Fibroblast of peridontal ligament (primary cell): ENCODE measurements at regions not wholly inside any gene's neighbourhood (a gene's known extent, or its start where the extent isn't known, plus 50 kb on each side); places are given as distances from the start of the nearest gene placed in this dataset.

ENCODE experiments used
- DNase-seq: peaks from one replicate; pipeline ENCODE4 v3.0.0-alpha.2; 2010; ENCODE audit errors: extremely low read depth

DNA sequence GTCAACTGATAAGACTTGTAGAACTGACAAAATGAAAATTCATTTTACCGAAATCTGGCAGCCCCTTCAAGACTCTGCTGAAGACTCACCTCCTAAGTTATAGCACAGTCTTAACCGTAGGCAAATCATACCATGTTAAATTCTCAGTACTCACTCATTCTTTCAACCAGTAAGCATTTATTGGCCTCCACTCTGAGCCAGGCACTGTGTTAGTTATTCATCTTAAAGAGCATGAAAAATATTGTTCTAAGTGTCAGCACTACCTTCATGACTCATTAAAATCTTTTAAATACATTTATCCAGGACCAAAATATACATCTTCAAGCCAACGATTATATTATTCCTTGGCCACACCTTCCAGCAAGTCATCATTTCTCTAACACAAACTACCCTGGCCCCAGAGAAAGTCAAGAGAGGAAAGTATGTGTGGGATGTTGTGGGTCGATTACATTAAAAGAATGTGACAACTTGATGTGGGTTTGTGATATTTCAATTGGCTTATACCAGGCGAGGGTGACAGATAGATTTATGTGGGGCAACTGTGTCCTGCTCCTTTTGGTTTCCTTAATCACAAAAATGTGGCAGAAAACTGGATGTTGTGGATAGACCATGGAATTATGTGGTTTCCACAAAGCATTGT, 55.0 kb downstream of the TMEM30B start:
- no peak for DNase-seq

- DNase-seq = no peak
Measured at GRCh38 chr14:61225344-61225743, 55.8 kb downstream of the TMEM30B start.

DNA sequence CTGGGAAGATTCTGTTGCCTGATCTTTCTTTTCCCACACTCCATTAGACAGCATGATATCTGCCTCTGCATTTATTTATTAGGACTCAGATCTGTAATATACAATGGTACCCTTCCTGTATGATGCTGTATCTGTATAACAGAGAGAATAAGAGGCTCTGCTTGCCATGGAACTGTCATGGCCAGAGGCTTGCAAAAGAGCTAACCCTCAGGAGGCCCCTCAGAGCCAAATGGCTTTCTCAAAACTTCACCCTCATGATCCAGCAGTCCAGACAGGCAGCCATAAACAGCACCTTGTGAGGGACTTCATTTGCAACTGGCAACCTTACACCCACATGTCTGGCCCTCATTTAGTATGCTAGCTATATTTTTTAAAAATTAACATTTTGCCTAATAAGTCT, 57.6 kb downstream of the TMEM30B start:
- DNase-seq = no peak

DNA sequence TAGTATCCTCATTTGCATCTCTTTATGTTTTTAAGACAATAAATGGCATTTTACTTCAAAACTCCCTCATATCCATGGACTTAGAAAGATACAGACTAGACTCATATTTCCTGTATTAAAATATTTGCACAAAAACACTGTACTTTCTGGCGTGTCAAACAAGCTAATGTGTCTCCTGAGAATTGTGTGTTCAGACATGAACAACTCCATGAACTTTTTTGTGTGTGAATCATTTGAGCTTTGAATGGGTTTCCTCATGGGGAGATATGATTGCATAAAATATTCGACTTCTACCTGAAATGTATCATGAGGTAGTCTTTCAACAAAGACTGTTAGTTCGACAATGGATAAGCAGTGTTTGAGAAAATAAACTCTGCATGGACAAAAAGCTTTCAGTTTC, 58.8 kb downstream of the TMEM30B start:
- DNase-seq = peak; percentile 34

- DNase-seq = no peak
Measured at GRCh38 chr14:61221906-61222305, 59.2 kb downstream of the TMEM30B start.

GRCh38 chr14:61219673-61220072, 61.5 kb downstream of the TMEM30B start:
- DNase-seq = peak; percentile 61

DNA sequence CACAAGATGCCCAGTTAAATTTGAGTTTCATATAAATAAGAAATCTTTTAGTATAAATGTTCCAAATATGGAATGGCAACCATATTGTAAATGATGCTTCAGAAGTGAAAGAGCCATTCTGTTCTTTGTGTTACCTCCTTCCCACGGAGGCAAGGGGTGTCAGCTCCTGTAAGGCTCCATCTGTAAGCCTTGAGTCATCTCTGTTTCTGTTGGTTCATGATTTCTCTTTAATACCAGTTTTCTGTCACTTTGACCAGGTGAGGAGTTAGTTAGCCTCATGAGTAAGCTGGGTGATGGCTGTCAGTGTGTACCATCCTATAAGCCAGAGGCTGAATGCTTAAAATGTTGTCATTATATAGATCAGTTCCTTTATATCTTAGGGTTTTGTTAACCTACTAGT, 61.9 kb downstream of the TMEM30B start:
- peak; percentile 20 for DNase-seq

- DNase-seq = peak; percentile 88
Measured at GRCh38 chr14:61218767-61219166, 62.4 kb downstream of the TMEM30B start.

GRCh38 chr14:61218157-61218556, 63.0 kb downstream of the TMEM30B start:
- no peak for DNase-seq

GRCh38 chr14:61217516-61217915, 63.6 kb downstream of the TMEM30B start:
- no peak for DNase-seq

- DNase-seq = peak; percentile 73
Measured at GRCh38 chr14:61215222-61216020, 65.7 kb downstream of the TMEM30B start.

DNA sequence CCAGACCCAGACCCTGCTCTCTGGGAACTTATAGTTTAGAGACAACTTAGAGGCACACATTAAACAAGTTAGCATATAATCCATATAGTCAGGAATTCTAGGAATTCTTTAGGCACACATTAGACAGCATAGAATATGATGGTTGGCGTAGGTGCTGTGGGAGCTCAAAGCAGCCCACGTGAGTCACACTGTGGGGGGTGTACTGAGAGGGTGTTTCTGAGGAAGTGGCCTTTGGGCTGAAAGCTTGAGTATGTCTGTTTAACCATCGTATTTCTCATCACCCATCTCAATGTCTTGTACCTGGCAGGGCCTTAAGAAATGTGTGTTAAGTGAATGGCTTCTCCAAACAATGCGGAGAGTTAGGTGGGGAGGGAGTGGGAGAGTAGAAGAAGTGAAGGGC, 67.2 kb downstream of the TMEM30B start:
- DNase-seq = no peak

- DNase-seq = peak; percentile 84
Measured at GRCh38 chr14:61213191-61213621, 67.9 kb downstream of the TMEM30B start.

DNA sequence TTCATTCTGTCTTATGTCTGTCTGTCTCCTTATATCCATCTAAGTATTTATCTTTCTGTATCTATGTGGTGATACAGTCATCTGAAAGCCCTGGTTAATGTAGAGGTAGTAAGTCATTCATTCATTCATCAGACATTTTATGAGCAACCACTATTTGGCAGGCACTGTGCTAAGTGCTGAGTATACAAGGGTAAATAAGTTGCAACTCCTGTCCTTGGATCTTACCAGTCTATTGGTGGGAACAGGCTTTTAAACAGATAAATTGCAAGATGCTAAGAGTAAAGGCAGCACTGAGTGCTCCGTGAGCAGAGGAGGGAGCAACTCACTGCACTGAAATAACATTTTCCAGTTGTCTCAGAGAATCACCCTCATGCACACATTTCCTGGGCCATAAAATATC, 68.6 kb downstream of the TMEM30B start:
- DNase-seq = no peak

DNA sequence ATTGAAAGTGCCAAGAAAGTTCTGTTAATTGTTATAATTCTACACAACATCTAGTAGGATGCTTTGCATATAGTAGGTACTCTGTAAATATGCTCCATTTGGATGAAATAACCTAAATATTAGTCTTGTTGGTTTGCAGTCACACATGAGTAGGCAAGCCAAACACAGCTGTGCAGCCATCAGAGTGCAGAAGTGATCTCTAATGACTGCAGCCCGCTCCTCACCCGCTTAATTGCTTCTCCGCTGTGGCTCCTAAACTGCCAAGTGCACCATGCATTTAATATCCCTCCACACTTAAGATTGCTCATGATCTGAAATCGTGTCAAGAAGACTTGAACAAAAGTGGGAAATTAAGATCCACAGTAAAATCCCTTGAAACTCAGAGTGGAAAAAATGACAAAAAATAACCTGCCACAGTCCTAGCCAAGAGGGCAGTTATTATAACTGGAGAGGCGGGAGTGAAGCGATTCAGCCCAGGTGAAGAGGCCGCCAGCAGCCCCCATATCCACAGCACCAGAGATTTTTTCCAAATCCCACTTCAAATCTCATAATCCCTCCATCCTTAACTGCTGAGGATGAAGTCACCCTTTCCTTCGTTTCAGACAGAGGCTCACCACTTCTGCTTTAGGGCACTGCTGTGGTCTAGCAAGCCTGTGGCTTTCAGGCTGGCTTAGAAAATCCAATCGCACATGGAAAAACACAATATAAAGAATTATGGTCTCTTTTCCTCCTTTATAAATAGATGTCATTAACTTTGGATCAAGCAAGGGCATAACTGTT, 69.5 kb downstream of the TMEM30B start:
- DNase-seq = no peak

DNA sequence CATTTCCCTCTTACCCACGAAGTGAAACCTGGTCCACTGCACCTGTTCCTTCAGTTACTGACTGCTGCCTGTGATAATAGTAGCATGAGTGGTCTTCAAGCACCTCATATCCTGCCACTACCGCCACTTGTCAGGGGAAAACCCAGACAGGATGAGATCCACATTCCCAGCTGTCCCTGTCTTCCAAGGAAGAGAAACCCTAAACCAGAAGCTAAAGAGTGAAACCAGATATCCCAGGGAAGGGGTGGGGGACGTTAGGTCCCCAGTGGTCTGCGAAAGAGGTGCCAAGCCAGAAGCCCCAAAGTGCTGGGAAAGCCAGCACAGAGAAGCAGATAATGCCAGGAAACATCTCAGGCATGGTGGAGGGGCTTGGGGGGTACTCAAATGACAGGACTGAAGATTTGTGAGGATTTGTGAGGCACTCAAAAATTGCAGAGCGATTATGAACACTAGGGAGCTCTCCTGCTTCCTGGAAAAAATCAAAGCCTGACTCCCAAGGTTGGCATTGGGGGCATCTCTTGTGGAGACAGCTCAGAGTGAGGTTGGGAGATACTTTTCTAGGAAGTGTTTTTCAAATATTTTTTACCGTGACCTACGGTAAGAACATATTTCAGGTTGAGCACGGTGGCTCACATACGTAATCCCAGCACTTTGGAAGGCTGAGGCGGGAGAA, 77.9 kb downstream of the TMEM30B start:
- DNase-seq = no peak

DNA sequence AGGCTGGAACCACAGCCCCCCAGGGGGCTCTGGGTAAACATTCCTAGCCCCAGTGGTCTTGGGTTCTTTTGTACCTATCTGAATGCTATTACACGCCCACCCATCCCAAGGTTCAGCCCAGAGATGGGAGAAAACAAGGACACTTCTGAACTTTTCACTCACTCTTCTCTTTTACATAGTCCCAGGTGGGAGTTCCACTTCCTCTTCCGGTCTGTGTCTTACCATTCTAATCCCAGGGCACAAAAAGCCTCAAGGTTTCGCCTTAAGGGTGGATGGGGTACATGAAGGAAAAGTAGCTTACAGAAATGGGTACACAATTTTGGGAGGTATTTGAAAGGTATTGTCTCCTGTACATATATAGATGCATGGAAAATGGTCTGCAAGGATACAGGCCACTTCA, 79.0 kb downstream of the TMEM30B start:
- DNase-seq = no peak

- no peak for DNase-seq
Measured at GRCh38 chr14:61201171-61201570, 80.0 kb downstream of the TMEM30B start.

GRCh38 chr14:61197416-61197815, 83.7 kb downstream of the TMEM30B start:
- DNase-seq = no peak

GRCh38 chr14:61196792-61197191, 84.3 kb downstream of the TMEM30B start:
- DNase-seq = no peak

DNA sequence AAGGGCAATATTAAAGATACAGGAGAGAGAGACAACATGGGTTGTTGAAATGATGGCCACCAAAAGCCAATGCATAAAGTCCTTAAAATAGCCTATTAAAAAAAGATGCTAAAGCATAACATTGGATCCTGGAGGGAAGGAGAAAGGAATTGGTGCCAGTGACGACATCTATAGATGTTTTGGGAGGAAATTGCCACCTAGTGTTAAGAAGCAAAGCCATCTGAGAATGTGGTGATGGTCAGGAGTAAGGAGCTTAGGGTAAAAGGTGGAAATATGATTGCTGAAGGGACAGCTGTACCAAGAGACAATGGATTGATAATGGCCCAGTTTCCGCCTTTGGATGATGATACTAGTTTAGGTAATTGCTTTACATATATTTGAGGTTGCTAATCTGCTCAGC, 85.1 kb downstream of the TMEM30B start:
- DNase-seq = no peak

DNA sequence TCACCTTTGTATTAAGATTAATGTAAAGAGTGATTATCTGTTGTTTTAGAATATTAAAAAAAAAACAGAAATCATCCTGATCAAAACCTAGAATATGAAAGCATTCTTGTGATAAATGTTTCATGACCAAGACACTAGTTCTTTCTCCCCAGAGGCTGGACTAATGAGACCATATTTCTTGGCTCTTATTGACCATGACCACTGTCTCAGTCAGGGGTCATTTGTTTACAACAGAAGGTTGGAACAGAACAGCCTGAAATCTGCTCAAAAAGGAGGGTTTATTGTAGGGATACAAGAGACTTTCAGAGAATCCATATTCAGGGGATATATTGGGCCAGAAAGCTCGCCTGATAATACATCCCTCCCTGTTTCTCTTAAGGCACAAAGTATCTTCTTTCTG, 87.7 kb downstream of the TMEM30B start:
- peak; percentile 44 for DNase-seq
